Right ventricle myocardium inferior (tissue), 1 donor: ENCODE measurements at regions not wholly inside any gene's neighbourhood (a gene's known extent, or its start where the extent isn't known, plus 50 kb on each side); places are given as distances from the start of the nearest gene placed in this dataset.
A peak's percentile ranks its signal among the peaks of the same experiment; 100 is the strongest.

Experiments used
- ATAC-seq: fragments of 200-7000 bp; cut with Tn5 transposase; one replicate; pipeline ENCODE4 v1.9.1; 2020; ENCODE audit warnings: mild to moderate bottlenecking, moderate library complexity
- DNase-seq: peaks from one replicate; pipeline ENCODE4 v3.0.0; 2021; ENCODE audit errors: missing footprints
- intact Hi-C: fragments of 100-400 bp; cut with DNase I; formaldehyde crosslinking; loops from one replicate; pipeline ENCODE4 v1.11.0; 2022
- donor health status: DM: no; HTN: yes; CAD: no; lungs with severe emphysema.

- DNase-seq: no peak
- no peak for ATAC-seq
- intact Hi-C loops: no loop called here
Observed at GRCh38 chr2:8254791-8255447, 426.9 kb upstream of the ID2 start.

GRCh38 chr2:8255448-8255800 is 426.4 kb upstream of the ID2 start:
- ATAC-seq (no peak), DNase-seq (no peak)
- intact Hi-C loops: no loop called here

GRCh38 chr2:8256905-8257304 is 425.0 kb upstream of the ID2 start:
- intact Hi-C loops: no loop called here
- ATAC-seq: no peak

GRCh38 chr2:8257502-8257901 is 424.4 kb upstream of the ID2 start:
- intact Hi-C loops: no loop called here
- DNase-seq: no peak
- ATAC-seq: no peak

More at GRCh38 chr2:8256905-8257304, 425.0 kb upstream of the ID2 start:
- DNase-seq: no peak

- ATAC-seq: no peak
- intact Hi-C loops: no loop called here
Observed at GRCh38 chr2:8258406-8258805, 423.4 kb upstream of the ID2 start.

GRCh38 chr2:8259106-8259840 is 422.6 kb upstream of the ID2 start:
- no peak for ATAC-seq
- no peak for DNase-seq
- intact Hi-C loops: no loop called here

More at GRCh38 chr2:8258406-8258805, 423.4 kb upstream of the ID2 start:
- DNase-seq: no peak

- ATAC-seq (no peak), DNase-seq (no peak)
- intact Hi-C loops: no loop called here
Observed at GRCh38 chr2:8259841-8260178, 422.0 kb upstream of the ID2 start.

- intact Hi-C loops: no loop called here
- DNase-seq: no peak
- ATAC-seq: no peak
Observed at GRCh38 chr2:8260213-8260612, 421.6 kb upstream of the ID2 start.

GRCh38 chr2:8263901-8264300 is 418.0 kb upstream of the ID2 start:
- ATAC-seq: no peak
- intact Hi-C loops: no loop called here
- DNase-seq: no peak

GRCh38 chr2:8264981-8265380 is 416.9 kb upstream of the ID2 start:
- ATAC-seq: no peak
- no peak for DNase-seq
- intact Hi-C loops: no loop called here

- DNase-seq (no peak), ATAC-seq (peak; percentile 23)
- intact Hi-C loops: no loop called here
Observed at GRCh38 chr2:8265476-8266226, 416.2 kb upstream of the ID2 start.

- intact Hi-C loops: no loop called here
- DNase-seq (no peak), ATAC-seq (no peak)
Observed at GRCh38 chr2:8266563-8266962, 415.3 kb upstream of the ID2 start.

GRCh38 chr2:8267048-8267447 is 414.8 kb upstream of the ID2 start:
- intact Hi-C loops: no loop called here

GRCh38 chr2:8267721-8268120 is 414.1 kb upstream of the ID2 start:
- DNase-seq (no peak), ATAC-seq (peak; percentile 68)
- intact Hi-C loops: no loop called here

More at GRCh38 chr2:8267048-8267447, 414.8 kb upstream of the ID2 start:
- ATAC-seq: no peak
- no peak for DNase-seq

GRCh38 chr2:8268172-8268783 is 413.6 kb upstream of the ID2 start:
- intact Hi-C loops: no loop called here
- ATAC-seq (peak; percentile 81), DNase-seq (no peak)

- intact Hi-C loops: no loop called here
- DNase-seq (no peak), ATAC-seq (no peak)
Observed at GRCh38 chr2:8270699-8271098, 411.2 kb upstream of the ID2 start.

- ATAC-seq: no peak
- no peak for DNase-seq
- intact Hi-C loops: no loop called here
Observed at GRCh38 chr2:8271461-8271860, 410.4 kb upstream of the ID2 start.

- intact Hi-C loops: no loop called here
- ATAC-seq: no peak
- no peak for DNase-seq
Observed at GRCh38 chr2:8276026-8276425, 405.8 kb upstream of the ID2 start.

GRCh38 chr2:8277921-8278571 is 403.8 kb upstream of the ID2 start:
- DNase-seq (no peak), ATAC-seq (no peak)

More at GRCh38 chr2:8277921-8278571, 403.8 kb upstream of the ID2 start:
- intact Hi-C loops: no loop called here
